HG03457 (cell line): ENCODE measurements at regions not wholly inside any gene's neighbourhood (a gene's known extent, or its start where the extent isn't known, plus 50 kb on each side); places are given as distances from the start of the nearest gene placed in this dataset.

Experiments used
- ATAC-seq: cut with Tn5 transposase; IDR thresholded peaks from one replicate; pipeline ENCODE4 v1.9.1; 2021; ENCODE audit warnings: moderate number of reproducible peaks; ENCODE audit not compliant: unreplicated experiment

DNA sequence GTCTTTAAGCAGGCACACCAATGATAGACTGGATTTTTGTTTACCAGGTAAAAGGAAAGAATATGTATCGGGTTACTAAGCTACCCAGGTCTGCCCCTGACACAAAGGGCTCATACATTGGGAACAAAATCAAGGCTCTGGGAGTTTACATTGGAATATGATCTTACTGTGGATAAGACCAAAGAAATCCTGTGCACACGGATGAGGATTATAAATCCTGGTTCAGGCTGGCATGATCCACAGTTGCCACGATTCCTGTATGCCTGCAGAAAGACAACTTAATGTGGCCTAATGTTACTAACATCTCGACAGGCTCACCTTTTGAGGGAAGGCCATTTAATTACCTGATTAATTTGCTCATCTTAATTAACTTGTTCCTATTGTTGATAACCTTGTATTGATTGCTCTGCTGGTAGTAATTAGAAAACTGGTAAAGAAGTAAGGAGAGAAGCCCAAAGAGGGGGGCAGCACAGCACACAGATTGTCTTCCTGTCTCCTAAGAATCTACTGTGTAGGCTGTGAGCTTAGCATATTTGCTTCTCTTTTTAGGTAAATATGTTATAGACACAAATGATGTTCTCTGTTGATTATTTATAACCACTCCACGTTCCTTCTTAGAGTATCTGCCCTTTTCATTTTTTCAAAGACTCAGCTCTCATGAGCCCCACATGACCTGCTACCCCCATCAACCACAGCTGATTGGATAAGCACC lies 51.0 kb upstream of the TOX3 start:
- no peak for ATAC-seq

DNA sequence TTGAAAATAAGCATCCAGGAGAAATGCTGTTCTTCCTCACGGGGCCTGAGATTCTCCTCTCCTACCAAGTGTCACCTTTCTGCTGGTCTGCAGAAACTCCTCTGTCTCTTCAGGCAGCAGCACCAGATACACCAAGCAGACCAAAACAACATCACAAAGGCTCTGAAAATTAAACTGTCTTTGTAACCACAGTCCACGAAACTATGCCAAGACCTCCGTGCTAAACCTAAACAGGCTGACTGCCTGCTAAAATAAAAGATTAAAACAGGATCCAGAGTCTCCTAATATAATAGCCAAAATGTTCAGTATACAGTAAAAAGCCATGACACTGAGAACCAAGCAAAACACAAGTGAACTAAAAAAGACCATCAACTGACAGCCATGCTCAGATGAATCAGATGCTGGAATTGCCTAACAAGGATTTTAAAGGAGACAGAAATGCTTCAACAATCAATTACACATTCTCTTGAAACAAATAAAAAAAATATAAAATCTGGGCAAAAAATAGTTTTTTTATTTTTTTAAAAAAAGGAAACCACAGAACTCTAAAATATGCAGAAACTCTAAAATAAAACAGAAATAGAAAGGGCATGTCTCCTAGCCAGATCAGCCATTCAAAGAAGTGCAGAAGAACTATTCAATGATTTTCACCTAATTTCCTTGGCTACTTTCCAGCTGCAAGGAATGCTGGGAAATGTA lies 50.3 kb upstream of the TOX3 start:
- no peak for ATAC-seq
